Neural progenitor cell (in vitro differentiated cells): ENCODE measurements at regions not wholly inside any gene's neighbourhood (a gene's known extent, or its start where the extent isn't known, plus 50 kb on each side); places are given as distances from the start of the nearest gene placed in this dataset.

Experiments used
- DNase-seq: peaks from one replicate; pipeline ENCODE4 v3.0.0-alpha.2; 2016; ENCODE audit warnings: low spot score
- H2AFZ ChIP-seq: fragments of 200-600 bp; sonication (generic); replicated peaks from 2 replicates; pipeline ENCODE4 v1.6.1; 2016; ENCODE audit warnings: antibody characterized with exemption
- H3F3A ChIP-seq: fragments of 200-600 bp; sonication (generic); 2 replicates; pipeline ENCODE4 v1.6.1; 2016; ENCODE audit warnings: antibody characterized with exemption, low read depth
- H3K27ac ChIP-seq: fragments of 200-600 bp; sonication (generic); 2 replicates; pipeline ENCODE4 v1.5.1; 2016; ENCODE audit warnings: mild to moderate bottlenecking
- H3K27me3 ChIP-seq: fragments of 200-600 bp; sonication (generic); 2 replicates; pipeline ENCODE4 v1.6.1; 2016; ENCODE audit warnings: mild to moderate bottlenecking, moderate library complexity
- H3K36me3 ChIP-seq: fragments of 200-600 bp; sonication (generic); 2 replicates; pipeline ENCODE4 v1.5.1; 2016
- H3K4me1 ChIP-seq: fragments of 200-600 bp; sonication (generic); 2 replicates; pipeline ENCODE4 v1.6.1; 2016; ENCODE audit warnings: mixed run types
- H3K4me2 ChIP-seq: fragments of 200-600 bp; sonication (generic); 2 replicates; pipeline ENCODE4 v1.6.1; 2016
- H3K4me3 ChIP-seq: fragments of 200-600 bp; sonication (generic); 2 replicates; pipeline ENCODE4 v1.5.1; 2016
- H3K79me2 ChIP-seq: fragments of 200-600 bp; sonication (generic); 2 replicates; pipeline ENCODE4 v1.6.1; 2016; ENCODE audit warnings: low read depth
- H3K9ac ChIP-seq: fragments of 200-600 bp; sonication (generic); 2 replicates; pipeline ENCODE4 v1.6.1; 2016
- H3K9me3 ChIP-seq: fragments of 200-600 bp; sonication (generic); 2 replicates; pipeline ENCODE4 v1.5.1; 2016; ENCODE audit warnings: low read depth
- H4K20me1 ChIP-seq: fragments of 200-600 bp; sonication (generic); 2 replicates; pipeline ENCODE4 v1.6.1; 2016; ENCODE audit warnings: low read depth
- H3K27ac Mint-ChIP-seq: 3 replicates; pipeline ENCODE4 v1.8.0; 2021; ENCODE audit warnings: mixed read lengths
- H3K27me3 Mint-ChIP-seq: 2 replicates; pipeline ENCODE4 v1.8.0; 2022; ENCODE audit warnings: low read depth, mild to moderate bottlenecking, inconsistent platforms, moderate library complexity, mixed read lengths; ENCODE audit not compliant: insufficient read depth
- H3K36me3 Mint-ChIP-seq: 3 replicates; pipeline ENCODE4 v1.8.0; 2021; ENCODE audit warnings: mixed read lengths
- H3K4me1 Mint-ChIP-seq: 3 replicates; pipeline ENCODE4 v1.8.0; 2021; ENCODE audit warnings: mixed read lengths
- H3K4me3 Mint-ChIP-seq: 3 replicates; pipeline ENCODE4 v1.8.0; 2021; ENCODE audit warnings: mild to moderate bottlenecking, moderate library complexity, mixed read lengths
- H3K9me3 Mint-ChIP-seq: 3 replicates; pipeline ENCODE4 v1.8.0; 2020; ENCODE audit warnings: mixed read lengths
- CTCF ChIP-seq: fragments of 200-600 bp; sonication (generic); IDR thresholded peaks from 2 replicates; pipeline ENCODE4 v1.5.1; 2017; ENCODE audit warnings: antibody characterized with exemption, mild to moderate bottlenecking
- EZH2 ChIP-seq: fragments of 200-600 bp; sonication (generic); IDR thresholded peaks from 2 replicates; pipeline ENCODE4 v1.6.1; 2017; ENCODE audit warnings: antibody characterized with exemption, mild to moderate bottlenecking, moderate library complexity
- EZH2phosphoT487 ChIP-seq: fragments of 200-600 bp; sonication (generic); IDR thresholded peaks from 2 replicates; pipeline ENCODE4 v1.6.1; 2017; ENCODE audit warnings: antibody characterized with exemption

GRCh38 chr17:70924776-70925175 lies 755.4 kb downstream of the KCNJ2 start:
- Mint-ChIP-seq H3K9me3 (peaks cover 1% of the 10 kb centered on the region), H3K27ac (no peak overlapping the region), H3K4me1 (no peaks in the 10 kb centered on the region), H3K27me3 (peaks cover 5% of the 10 kb centered on the region), H3K36me3 (no peaks in the 10 kb centered on the region), H3K4me3 (no peak overlapping the region)
- Histone ChIP-seq H3K4me3 (no peak overlapping the region), H3K79me2 (no peaks in the 10 kb centered on the region), H3K4me1 (no peaks in the 10 kb centered on the region), H3K4me2 (no peak overlapping the region), H3K36me3 (no peaks in the 10 kb centered on the region), H2AFZ (no peak overlapping the region), H3K27ac (no peak overlapping the region), H3K9me3 (no peaks in the 10 kb centered on the region), H3F3A (no peaks in the 10 kb centered on the region), H4K20me1 (no peaks in the 10 kb centered on the region), H3K9ac (no peak overlapping the region), H3K27me3 (no peaks in the 10 kb centered on the region)
- no peak for DNase-seq
- TF ChIP-seq CTCF (no peak), EZH2 (no peak), EZH2phosphoT487 (no peak)

- Histone ChIP-seq H3F3A (no peaks in the 10 kb centered on the region), H3K4me1 (no peaks in the 10 kb centered on the region), H3K4me2 (no peak overlapping the region), H3K9me3 (no peaks in the 10 kb centered on the region), H3K79me2 (no peaks in the 10 kb centered on the region), H3K27ac (no peak overlapping the region), H3K27me3 (no peaks in the 10 kb centered on the region), H2AFZ (no peak overlapping the region), H4K20me1 (no peaks in the 10 kb centered on the region), H3K4me3 (no peak overlapping the region), H3K36me3 (no peaks in the 10 kb centered on the region), H3K9ac (no peak overlapping the region)
- no peaks in the 10 kb centered on the region for H3K9me3 Mint-ChIP-seq
- peaks cover 3% of the 10 kb centered on the region for H3K27me3 Mint-ChIP-seq
- no peaks in the 10 kb centered on the region for H3K4me1 Mint-ChIP-seq
- H3K36me3 Mint-ChIP-seq, result no peaks in the 10 kb centered on the region
- H3K4me3 Mint-ChIP-seq, result no peak overlapping the region
- no peak for DNase-seq
- TF ChIP-seq CTCF, result no peak
- no peak for TF ChIP-seq EZH2phosphoT487
- TF ChIP-seq EZH2, result no peak
- H3K27ac Mint-ChIP-seq, result no peak overlapping the region
Measured at GRCh38 chr17:70929226-70929625, 759.9 kb downstream of the KCNJ2 start.

- Histone ChIP-seq H2AFZ (no peak overlapping the region), H3K9ac (no peak overlapping the region), H3K27me3 (no peaks in the 10 kb centered on the region), H3K4me1 (no peaks in the 10 kb centered on the region), H3K4me3 (no peak overlapping the region), H4K20me1 (no peaks in the 10 kb centered on the region), H3K79me2 (no peaks in the 10 kb centered on the region), H3K4me2 (no peak overlapping the region), H3F3A (no peaks in the 10 kb centered on the region), H3K9me3 (no peaks in the 10 kb centered on the region), H3K36me3 (no peaks in the 10 kb centered on the region), H3K27ac (no peak overlapping the region)
- no peak for TF ChIP-seq EZH2phosphoT487
- no peak for TF ChIP-seq CTCF
- TF ChIP-seq EZH2, result no peak
- H3K4me1 Mint-ChIP-seq, result peaks cover 5% of the 10 kb centered on the region
- no peak overlapping the region for H3K27ac Mint-ChIP-seq
- H3K9me3 Mint-ChIP-seq, result no peaks in the 10 kb centered on the region
- no peak overlapping the region for H3K4me3 Mint-ChIP-seq
- no peak for DNase-seq
- no peaks in the 10 kb centered on the region for H3K27me3 Mint-ChIP-seq
- H3K36me3 Mint-ChIP-seq, result no peaks in the 10 kb centered on the region
Measured at GRCh38 chr17:70934231-70934630, 764.9 kb downstream of the KCNJ2 start.

- Mint-ChIP-seq H3K27ac (no peak overlapping the region), H3K4me3 (no peak overlapping the region), H3K9me3 (no peaks in the 10 kb centered on the region), H3K27me3 (no peaks in the 10 kb centered on the region), H3K4me1 (peaks cover 5% of the 10 kb centered on the region), H3K36me3 (no peaks in the 10 kb centered on the region)
- DNase-seq, result no peak
- H3K79me2 ChIP-seq, result no peaks in the 10 kb centered on the region
- no peaks in the 10 kb centered on the region for H3F3A ChIP-seq
- TF ChIP-seq EZH2, result no peak
- no peak for TF ChIP-seq EZH2phosphoT487
- no peak for TF ChIP-seq CTCF
- no peaks in the 10 kb centered on the region for H4K20me1 ChIP-seq
- no peaks in the 10 kb centered on the region for H3K9me3 ChIP-seq
- no peak overlapping the region for H3K27ac ChIP-seq
- H3K36me3 ChIP-seq, result no peaks in the 10 kb centered on the region
- no peak overlapping the region for H2AFZ ChIP-seq
- H3K4me1 ChIP-seq, result no peaks in the 10 kb centered on the region
- no peaks in the 10 kb centered on the region for H3K27me3 ChIP-seq
- H3K4me2 ChIP-seq, result no peak overlapping the region
- no peak overlapping the region for H3K9ac ChIP-seq
- H3K4me3 ChIP-seq, result no peak overlapping the region
Measured at GRCh38 chr17:70934835-70935234, 765.5 kb downstream of the KCNJ2 start.
